GM12874 (cell line): ENCODE measurements at regions not wholly inside any gene's neighbourhood (a gene's known extent, or its start where the extent isn't known, plus 50 kb on each side); places are given as distances from the start of the nearest gene placed in this dataset.

ENCODE experiments used
- TF ChIP-seq, protein P1 (sequence below): IDR thresholded peaks from 2 replicates; pipeline ENCODE4 v1.5.1; 2011; ENCODE audit warnings: low read depth, mild to moderate bottlenecking, control low read depth, low read length, moderate library complexity; ENCODE audit not compliant: insufficient read depth

- TF ChIP-seq, protein P1, sequence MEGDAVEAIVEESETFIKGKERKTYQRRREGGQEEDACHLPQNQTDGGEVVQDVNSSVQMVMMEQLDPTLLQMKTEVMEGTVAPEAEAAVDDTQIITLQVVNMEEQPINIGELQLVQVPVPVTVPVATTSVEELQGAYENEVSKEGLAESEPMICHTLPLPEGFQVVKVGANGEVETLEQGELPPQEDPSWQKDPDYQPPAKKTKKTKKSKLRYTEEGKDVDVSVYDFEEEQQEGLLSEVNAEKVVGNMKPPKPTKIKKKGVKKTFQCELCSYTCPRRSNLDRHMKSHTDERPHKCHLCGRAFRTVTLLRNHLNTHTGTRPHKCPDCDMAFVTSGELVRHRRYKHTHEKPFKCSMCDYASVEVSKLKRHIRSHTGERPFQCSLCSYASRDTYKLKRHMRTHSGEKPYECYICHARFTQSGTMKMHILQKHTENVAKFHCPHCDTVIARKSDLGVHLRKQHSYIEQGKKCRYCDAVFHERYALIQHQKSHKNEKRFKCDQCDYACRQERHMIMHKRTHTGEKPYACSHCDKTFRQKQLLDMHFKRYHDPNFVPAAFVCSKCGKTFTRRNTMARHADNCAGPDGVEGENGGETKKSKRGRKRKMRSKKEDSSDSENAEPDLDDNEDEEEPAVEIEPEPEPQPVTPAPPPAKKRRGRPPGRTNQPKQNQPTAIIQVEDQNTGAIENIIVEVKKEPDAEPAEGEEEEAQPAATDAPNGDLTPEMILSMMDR = no peak
These were observed 462.2 kb upstream of the RARB start for GRCh38 chr3:24965706-24966385.

DNA sequence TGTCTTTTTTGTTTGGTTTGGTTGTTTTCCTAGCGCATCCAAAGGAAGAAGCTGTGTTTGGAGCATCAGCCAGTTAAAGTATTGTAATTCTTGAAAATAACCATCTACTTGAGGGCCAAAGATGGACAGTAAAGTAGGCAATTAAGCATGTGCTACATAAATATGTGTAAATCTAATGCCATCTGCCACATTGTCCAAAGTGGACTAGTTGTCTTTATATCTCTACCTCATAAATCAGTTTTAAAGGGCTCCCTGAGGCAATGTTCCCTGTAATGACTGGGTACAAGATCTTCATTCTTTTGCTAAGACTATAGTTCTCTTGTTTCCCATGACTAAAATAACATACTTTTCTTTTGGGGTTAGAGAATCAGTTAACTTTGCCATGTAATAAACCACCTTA is 460.0 kb upstream of the RARB start:
- TF ChIP-seq, protein P1 = no peak

GRCh38 chr3:24972491-24972890 is 455.6 kb upstream of the RARB start:
- TF ChIP-seq, protein P1 = no peak

GRCh38 chr3:24981309-24981708 is 446.8 kb upstream of the RARB start:
- TF ChIP-seq, protein P1 = no peak

GRCh38 chr3:24981924-24982323 is 446.1 kb upstream of the RARB start:
- TF ChIP-seq, protein P1 = no peak

- TF ChIP-seq, protein P1 = no peak
These were observed 442.4 kb upstream of the RARB start for GRCh38 chr3:24985668-24986067.

DNA sequence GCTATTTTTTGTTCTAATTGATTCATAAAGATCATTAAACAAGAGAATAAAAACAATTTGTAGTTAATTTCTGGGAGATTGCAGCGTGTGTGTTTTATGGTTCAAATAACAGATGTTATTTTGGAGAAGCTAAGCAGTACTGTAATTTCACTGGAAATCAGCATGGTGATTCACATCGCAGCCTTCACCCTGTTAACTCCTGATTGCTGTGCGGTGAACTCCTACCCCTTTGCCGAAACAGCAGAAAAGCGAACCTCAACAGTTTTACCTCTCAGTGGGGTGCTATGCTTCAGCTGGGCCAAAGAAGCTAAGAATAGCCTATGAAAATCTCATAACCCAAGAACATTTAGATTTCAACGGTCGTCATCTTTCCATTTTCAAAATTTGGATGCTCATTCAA is 441.5 kb upstream of the RARB start:
- TF ChIP-seq, protein P1 = no peak
